Mesodermal cell (in vitro differentiated cells): ENCODE measurements at regions not wholly inside any gene's neighbourhood (a gene's known extent, or its start where the extent isn't known, plus 50 kb on each side); places are given as distances from the start of the nearest gene placed in this dataset.

Experiments used
- H3K27ac ChIP-seq: 2 replicates; pipeline ENCODE4 v1.7.0; 2013; ENCODE audit warnings: mild to moderate bottlenecking, low read depth, low read length, moderate library complexity; ENCODE audit not compliant: severe bottlenecking
- H3K36me3 ChIP-seq: 2 replicates; pipeline ENCODE4 v1.7.1; 2013; ENCODE audit warnings: mild to moderate bottlenecking, low read length, moderate library complexity; ENCODE audit not compliant: control insufficient read depth, insufficient read depth
- H3K4me1 ChIP-seq: one replicate; pipeline ENCODE4 v1.7.1; 2013; ENCODE audit warnings: mild to moderate bottlenecking, low read length; ENCODE audit not compliant: insufficient read depth, control insufficient read depth, poor library complexity, severe bottlenecking
- H3K4me3 ChIP-seq: 2 replicates; pipeline ENCODE4 v1.7.0; 2013; ENCODE audit warnings: low read length, control low read depth, mild to moderate bottlenecking; ENCODE audit not compliant: insufficient read depth, poor library complexity, severe bottlenecking; ENCODE audit errors: extremely low read depth
- H3K9me3 ChIP-seq: 2 replicates; pipeline ENCODE4 v1.7.1; 2013; ENCODE audit warnings: mild to moderate bottlenecking, low read length, moderate library complexity; ENCODE audit not compliant: control insufficient read depth
- WGBS, 2 experiments: methylation state at CpG; one replicate each; pipeline ENCODE4 v1.1.5; 2013; ENCODE audit warnings: missing lambda C conversion rate in 2 of 2; ENCODE audit not compliant: insufficient coverage in 2 of 2; 5-methylcytosine and 5-hydroxymethylcytosine counted together

GRCh38 chr2:118475622-118476205 lies 371.7 kb downstream of the EN1 start:
- Histone ChIP-seq H3K36me3 (no peaks in the 10 kb centered on the region), H3K9me3 (no peaks in the 10 kb centered on the region), H3K27ac (no peak overlapping the region), H3K4me3 (no peak overlapping the region), H3K4me1 (peaks cover 4% of the 10 kb centered on the region)
- 95 to 97% methylated on average over 6 to 9 of the region's 9 CpGs for WGBS, 2 experiments

- 69 to 83% methylated on average over 2 to 3 of the region's 3 CpGs for WGBS, 2 experiments
- peaks cover 4% of the 10 kb centered on the region for H3K4me1 ChIP-seq
- H3K27ac ChIP-seq = no peak overlapping the region
- no peaks in the 10 kb centered on the region for H3K36me3 ChIP-seq
- H3K9me3 ChIP-seq = no peaks in the 10 kb centered on the region
- no peak overlapping the region for H3K4me3 ChIP-seq
Measured at GRCh38 chr2:118474541-118474920, 372.9 kb downstream of the EN1 start.

- Histone ChIP-seq H3K9me3 (no peaks in the 10 kb centered on the region), H3K4me3 (no peak overlapping the region), H3K27ac (no peak overlapping the region), H3K36me3 (no peaks in the 10 kb centered on the region), H3K4me1 (peaks cover 4% of the 10 kb centered on the region)
- WGBS, 2 experiments = 38 to 48% methylated on average over 2 to 5 of the region's 8 CpGs
Measured at GRCh38 chr2:118473846-118474540, 373.5 kb downstream of the EN1 start.

GRCh38 chr2:118473241-118473640 lies 374.2 kb downstream of the EN1 start:
- Histone ChIP-seq H3K27ac (no peak overlapping the region), H3K9me3 (no peaks in the 10 kb centered on the region), H3K4me1 (peaks cover 4% of the 10 kb centered on the region), H3K4me3 (no peak overlapping the region), H3K36me3 (no peaks in the 10 kb centered on the region)
- WGBS, 2 experiments = 90 to 94% methylated on average over 2 to 3 of the region's 5 CpGs

GRCh38 chr2:118470297-118470696 lies 377.2 kb downstream of the EN1 start:
- H3K9me3 ChIP-seq = no peaks in the 10 kb centered on the region
- no peak overlapping the region for H3K27ac ChIP-seq
- peaks cover 4% of the 10 kb centered on the region for H3K4me1 ChIP-seq
- WGBS, 2 experiments = 76 to 80% methylated on average over 4 of the region's 4 CpGs
- no peak overlapping the region for H3K4me3 ChIP-seq
- H3K36me3 ChIP-seq = no peaks in the 10 kb centered on the region

GRCh38 chr2:118469103-118469502 lies 378.3 kb downstream of the EN1 start:
- peaks cover 3% of the 10 kb centered on the region for H3K4me1 ChIP-seq
- H3K27ac ChIP-seq = no peak overlapping the region
- WGBS, 2 experiments = 57 to 78% methylated on average over 6 of the region's 6 CpGs
- H3K9me3 ChIP-seq = no peaks in the 10 kb centered on the region
- H3K4me3 ChIP-seq = no peak overlapping the region
- H3K36me3 ChIP-seq = no peaks in the 10 kb centered on the region

- Histone ChIP-seq H3K9me3 (no peaks in the 10 kb centered on the region), H3K4me1 (no peaks in the 10 kb centered on the region), H3K4me3 (no peak overlapping the region), H3K36me3 (no peaks in the 10 kb centered on the region), H3K27ac (no peak overlapping the region)
- 93 to 94% methylated on average over 8 of the region's 9 CpGs for WGBS, 2 experiments
Measured at GRCh38 chr2:118464546-118465265, 376.4 kb downstream of the INSIG2 start.

GRCh38 chr2:118464046-118464445 lies 375.8 kb downstream of the INSIG2 start:
- H3K9me3 ChIP-seq = no peaks in the 10 kb centered on the region
- H3K4me1 ChIP-seq = no peaks in the 10 kb centered on the region
- WGBS, 2 experiments = 54 to 95% methylated on average over 2 to 3 of the region's 3 CpGs
- H3K27ac ChIP-seq = no peak overlapping the region
- no peak overlapping the region for H3K4me3 ChIP-seq
- H3K36me3 ChIP-seq = no peaks in the 10 kb centered on the region

- Histone ChIP-seq H3K27ac (no peak overlapping the region), H3K36me3 (no peaks in the 10 kb centered on the region), H3K4me3 (no peak overlapping the region), H3K4me1 (no peaks in the 10 kb centered on the region), H3K9me3 (no peaks in the 10 kb centered on the region)
- WGBS, 2 experiments = 100% methylated on average over 1 to 4 of the region's 5 CpGs
Measured at GRCh38 chr2:118460425-118460824, 372.2 kb downstream of the INSIG2 start.

- H3K27ac ChIP-seq = no peak overlapping the region
- no peaks in the 10 kb centered on the region for H3K9me3 ChIP-seq
- H3K36me3 ChIP-seq = no peaks in the 10 kb centered on the region
- no peak overlapping the region for H3K4me3 ChIP-seq
- no peaks in the 10 kb centered on the region for H3K4me1 ChIP-seq
- WGBS, 2 experiments = 100% methylated on average over 1 of the region's 1 CpG; no CpG with 5 or more reads in 1 of the 2 experiments
Measured at GRCh38 chr2:118459426-118459825, 371.2 kb downstream of the INSIG2 start.

GRCh38 chr2:118457951-118458350 lies 369.7 kb downstream of the INSIG2 start:
- Histone ChIP-seq H3K4me3 (no peak overlapping the region), H3K36me3 (no peaks in the 10 kb centered on the region), H3K27ac (no peak overlapping the region), H3K9me3 (no peaks in the 10 kb centered on the region), H3K4me1 (no peaks in the 10 kb centered on the region)
- WGBS, 2 experiments = 88 to 91% methylated on average over 3 of the region's 3 CpGs
